Endodermal cell (in vitro differentiated cells): ENCODE measurements at regions not wholly inside any gene's neighbourhood (a gene's known extent, or its start where the extent isn't known, plus 50 kb on each side); places are given as distances from the start of the nearest gene placed in this dataset.

Experiments
- DNase-seq: peaks from one replicate; pipeline ENCODE4 v3.0.0-alpha.2; 2017
- H3K27ac ChIP-seq: 2 replicates; pipeline ENCODE4 v1.5.1; 2013; ENCODE audit warnings: mild to moderate bottlenecking, low read depth, low read length, moderate library complexity
- H3K27me3 ChIP-seq: 2 replicates; pipeline ENCODE4 v1.6.1; 2013; ENCODE audit warnings: mild to moderate bottlenecking, low read length, moderate library complexity; ENCODE audit not compliant: insufficient read depth, control insufficient read depth, poor library complexity, severe bottlenecking
- H3K36me3 ChIP-seq: 2 replicates; pipeline ENCODE4 v1.7.0; 2013; ENCODE audit warnings: mild to moderate bottlenecking, low read length, moderate library complexity; ENCODE audit not compliant: control insufficient read depth, insufficient read depth
- H3K4me1 ChIP-seq: one replicate; pipeline ENCODE4 v1.7.0; 2013; ENCODE audit warnings: low read length; ENCODE audit not compliant: control insufficient read depth, insufficient read depth
- H3K4me3 ChIP-seq: 2 replicates; pipeline ENCODE4 v1.5.1; 2013; ENCODE audit warnings: mild to moderate bottlenecking, low read length, moderate library complexity
- H3K9ac ChIP-seq: 2 replicates; pipeline ENCODE4 v1.6.1; 2013; ENCODE audit warnings: mild to moderate bottlenecking, low read length, moderate library complexity; ENCODE audit not compliant: poor library complexity, severe bottlenecking; ENCODE audit errors: extremely low read depth
- H3K9me3 ChIP-seq: 2 replicates; pipeline ENCODE4 v1.6.1; 2013; ENCODE audit warnings: mild to moderate bottlenecking, low read length, moderate library complexity; ENCODE audit not compliant: control insufficient read depth
- H3K27ac Mint-ChIP-seq: 2 replicates; pipeline ENCODE4 v1.8.0; 2020; ENCODE audit warnings: mixed read lengths
- H3K27me3 Mint-ChIP-seq: 2 replicates; pipeline ENCODE4 v1.8.0; 2021; ENCODE audit warnings: mild to moderate bottlenecking, mixed read lengths; ENCODE audit not compliant: insufficient read depth
- H3K36me3 Mint-ChIP-seq: 2 replicates; pipeline ENCODE4 v1.8.0; 2020; ENCODE audit warnings: low read depth, mixed read lengths
- H3K4me1 Mint-ChIP-seq: 2 replicates; pipeline ENCODE4 v1.8.0; 2020; ENCODE audit warnings: mixed read lengths
- H3K4me3 Mint-ChIP-seq: 2 replicates; pipeline ENCODE4 v1.8.0; 2020; ENCODE audit warnings: mild to moderate bottlenecking, moderate library complexity, mixed read lengths
- H3K9me3 Mint-ChIP-seq: 2 replicates; pipeline ENCODE4 v1.8.0; 2020; ENCODE audit warnings: mild to moderate bottlenecking, mixed read lengths
- CTCF ChIP-seq: fragments of 200-600 bp; sonication (generic); conservative IDR thresholded peaks from 2 replicates; pipeline ENCODE4 v1.5.0; 2021; ENCODE audit warnings: antibody characterized with exemption, mild to moderate bottlenecking
- WGBS, 2 experiments: methylation state at CpG; one replicate each; pipeline versions ENCODE4 v1.1.5 to v1.1.7; 2013; ENCODE audit warnings: missing lambda C conversion rate in 2 of 2, mixed read lengths in 1 of 2; ENCODE audit not compliant: insufficient coverage in 1 of 2, insufficient read length in 1 of 2; 5-methylcytosine and 5-hydroxymethylcytosine counted together

- DNase-seq: no peak
- no peak for TF ChIP-seq CTCF
- peaks cover 3% of the 10 kb centered on the region for H3K36me3 Mint-ChIP-seq
- H3K4me1 Mint-ChIP-seq: peaks cover 2% of the 10 kb centered on the region
- Histone ChIP-seq H3K36me3 (peaks cover 8% of the 10 kb centered on the region), H3K9ac (no peak overlapping the region), H3K9me3 (no peaks in the 10 kb centered on the region), H3K27ac (no peak overlapping the region), H3K27me3 (no peaks in the 10 kb centered on the region), H3K4me1 (peaks cover 3% of the 10 kb centered on the region), H3K4me3 (no peak overlapping the region)
- H3K4me3 Mint-ChIP-seq: no peak overlapping the region
- H3K27ac Mint-ChIP-seq: no peak overlapping the region
- 88 to 95% methylated on average over 11 to 17 of the region's 17 CpGs for WGBS, 2 experiments
- H3K9me3 Mint-ChIP-seq: no peaks in the 10 kb centered on the region
- no peaks in the 10 kb centered on the region for H3K27me3 Mint-ChIP-seq
Observed at GRCh38 chr12:111186347-111186746, 182.5 kb downstream of the PHETA1 start.

- Histone ChIP-seq H3K36me3 (peaks cover 7% of the 10 kb centered on the region), H3K27ac (no peak overlapping the region), H3K4me3 (no peak overlapping the region), H3K9me3 (no peaks in the 10 kb centered on the region), H3K4me1 (peaks cover 7% of the 10 kb centered on the region), H3K9ac (no peak overlapping the region), H3K27me3 (no peaks in the 10 kb centered on the region)
- Mint-ChIP-seq H3K4me3 (no peak overlapping the region), H3K27ac (no peak overlapping the region), H3K9me3 (no peaks in the 10 kb centered on the region), H3K27me3 (no peaks in the 10 kb centered on the region), H3K4me1 (peaks cover 7% of the 10 kb centered on the region), H3K36me3 (peaks cover 3% of the 10 kb centered on the region)
- no peak for TF ChIP-seq CTCF
- 91 to 92% methylated on average over 2 to 6 of the region's 6 CpGs for WGBS, 2 experiments
- DNase-seq: no peak
Observed at GRCh38 chr12:111185889-111186227, 183.0 kb downstream of the PHETA1 start.

GRCh38 chr12:111185206-111185888 lies 183.5 kb downstream of the PHETA1 start:
- peaks cover 8% of the 10 kb centered on the region for H3K4me1 Mint-ChIP-seq
- DNase-seq: no peak
- peaks cover 3% of the 10 kb centered on the region for H3K36me3 Mint-ChIP-seq
- no peak overlapping the region for H3K9ac ChIP-seq
- 90 to 92% methylated on average over 8 to 13 of the region's 13 CpGs for WGBS, 2 experiments
- no peak overlapping the region for H3K27ac Mint-ChIP-seq
- H3K9me3 Mint-ChIP-seq: no peaks in the 10 kb centered on the region
- H3K4me1 ChIP-seq: peaks cover 8% of the 10 kb centered on the region
- no peak overlapping the region for H3K27ac ChIP-seq
- no peaks in the 10 kb centered on the region for H3K27me3 Mint-ChIP-seq
- peaks cover 5% of the 10 kb centered on the region for H3K36me3 ChIP-seq
- no peak overlapping the region for H3K4me3 ChIP-seq
- no peak overlapping the region for H3K4me3 Mint-ChIP-seq
- TF ChIP-seq CTCF: no peak
- no peaks in the 10 kb centered on the region for H3K9me3 ChIP-seq
- no peaks in the 10 kb centered on the region for H3K27me3 ChIP-seq
